Esophagus squamous epithelium (tissue), 4 donors: ENCODE measurements at regions not wholly inside any gene's neighbourhood (a gene's known extent, or its start where the extent isn't known, plus 50 kb on each side); places are given as distances from the start of the nearest gene placed in this dataset.

Source experiments
- POLR2A ChIP-seq, 4 donors: fragments of 450-650 bp; IDR thresholded peaks; one replicate each; pipeline ENCODE4 v1.6.1; 2017; ENCODE audit warnings: antibody characterized with exemption in 4 of 4, mild to moderate bottlenecking in 4 of 4, moderate library complexity in 3 of 4
- TF ChIP-seq, protein P1 (sequence below), 6 experiments: fragments of 450-650 bp in 4 of 6; fragments of 200-600 bp in 2 of 6; sonication (generic) in 2 of 6; IDR thresholded peaks; one replicate each; pipeline ENCODE4 v1.5.1; 2016 to 2019; ENCODE audit warnings: antibody characterized with exemption in 6 of 6, mild to moderate bottlenecking in 4 of 6, moderate library complexity in 4 of 6

DNA sequence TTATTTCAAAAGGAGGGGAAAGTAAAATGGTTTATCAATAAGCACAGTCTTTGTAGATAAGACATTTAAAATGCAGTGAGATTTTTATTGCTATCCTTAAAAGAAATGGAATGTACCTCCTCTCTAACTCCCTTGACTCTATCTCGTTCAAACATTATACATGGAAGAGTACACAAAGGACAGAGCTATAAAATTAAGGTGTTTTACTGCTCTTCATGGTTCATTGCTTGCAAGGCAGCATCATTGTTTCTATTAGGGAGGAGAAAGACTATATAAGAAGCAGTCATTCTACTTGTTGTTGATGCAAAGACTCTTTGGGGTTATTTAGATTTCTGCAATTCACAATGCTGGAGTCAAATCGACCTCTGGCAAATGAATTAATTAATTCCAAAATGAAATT, 380.2 kb upstream of the NDST3 start:
- TF ChIP-seq, protein P1, sequence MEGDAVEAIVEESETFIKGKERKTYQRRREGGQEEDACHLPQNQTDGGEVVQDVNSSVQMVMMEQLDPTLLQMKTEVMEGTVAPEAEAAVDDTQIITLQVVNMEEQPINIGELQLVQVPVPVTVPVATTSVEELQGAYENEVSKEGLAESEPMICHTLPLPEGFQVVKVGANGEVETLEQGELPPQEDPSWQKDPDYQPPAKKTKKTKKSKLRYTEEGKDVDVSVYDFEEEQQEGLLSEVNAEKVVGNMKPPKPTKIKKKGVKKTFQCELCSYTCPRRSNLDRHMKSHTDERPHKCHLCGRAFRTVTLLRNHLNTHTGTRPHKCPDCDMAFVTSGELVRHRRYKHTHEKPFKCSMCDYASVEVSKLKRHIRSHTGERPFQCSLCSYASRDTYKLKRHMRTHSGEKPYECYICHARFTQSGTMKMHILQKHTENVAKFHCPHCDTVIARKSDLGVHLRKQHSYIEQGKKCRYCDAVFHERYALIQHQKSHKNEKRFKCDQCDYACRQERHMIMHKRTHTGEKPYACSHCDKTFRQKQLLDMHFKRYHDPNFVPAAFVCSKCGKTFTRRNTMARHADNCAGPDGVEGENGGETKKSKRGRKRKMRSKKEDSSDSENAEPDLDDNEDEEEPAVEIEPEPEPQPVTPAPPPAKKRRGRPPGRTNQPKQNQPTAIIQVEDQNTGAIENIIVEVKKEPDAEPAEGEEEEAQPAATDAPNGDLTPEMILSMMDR (IDR thresholded peaks at IDR 0.05) = no peak
- no peak for TF ChIP-seq POLR2A (IDR thresholded peaks at IDR 0.05)
